D721Med (cell line): ENCODE measurements at regions not wholly inside any gene's neighbourhood (a gene's known extent, or its start where the extent isn't known, plus 50 kb on each side); places are given as distances from the start of the nearest gene placed in this dataset.

Experiments
- DNase-seq: peaks from one replicate; pipeline ENCODE4 v3.0.0; 2011; ENCODE audit warnings: low spot score; ENCODE audit not compliant: insufficient read length
- FAIRE-seq: peaks from 2 replicates; lab custom pipeline; 2011; peaks lifted over from hg19 to GRCh38; lab: Jason Lieb, UNC
- TF ChIP-seq, protein P1 (sequence below): IDR thresholded peaks from 2 replicates; pipeline ENCODE4 v1.5.1; 2012; ENCODE audit warnings: mild to moderate bottlenecking, control low read depth; ENCODE audit not compliant: insufficient read depth; ENCODE audit errors: missing control alignments

DNA sequence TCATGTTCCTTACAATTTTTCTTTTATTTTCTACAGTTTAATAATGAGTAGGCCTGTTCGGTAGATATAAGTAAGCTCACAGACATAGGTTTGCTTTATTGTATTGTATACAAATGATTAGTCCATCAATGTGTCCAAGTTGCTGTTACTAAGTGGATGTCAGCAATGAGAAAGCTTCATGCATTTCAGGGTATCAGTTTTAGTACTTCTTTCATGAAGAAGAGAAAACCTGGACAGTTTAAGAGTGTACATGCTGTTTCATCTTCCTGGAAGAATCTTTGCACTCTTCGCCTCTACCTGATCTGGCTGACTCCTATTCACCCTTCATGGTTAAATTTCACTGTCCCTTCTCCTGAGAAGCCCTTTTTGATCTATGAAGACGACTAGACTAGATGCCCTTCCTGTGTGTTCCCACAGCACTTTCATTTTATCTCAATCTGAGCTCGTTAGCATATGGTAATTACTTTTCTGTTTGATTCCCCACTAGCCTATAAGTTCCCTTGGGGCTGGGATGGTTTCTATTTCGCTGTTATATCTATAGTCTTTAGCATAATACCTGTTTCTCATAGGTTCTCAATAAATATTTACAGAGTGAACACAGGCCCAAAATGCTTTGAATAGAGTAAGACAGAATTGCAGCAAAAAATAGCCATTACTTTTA lies 70.7 kb downstream of the CETN3 start:
- DNase-seq, result no peak
- no peak for FAIRE-seq
- TF ChIP-seq, protein P1, sequence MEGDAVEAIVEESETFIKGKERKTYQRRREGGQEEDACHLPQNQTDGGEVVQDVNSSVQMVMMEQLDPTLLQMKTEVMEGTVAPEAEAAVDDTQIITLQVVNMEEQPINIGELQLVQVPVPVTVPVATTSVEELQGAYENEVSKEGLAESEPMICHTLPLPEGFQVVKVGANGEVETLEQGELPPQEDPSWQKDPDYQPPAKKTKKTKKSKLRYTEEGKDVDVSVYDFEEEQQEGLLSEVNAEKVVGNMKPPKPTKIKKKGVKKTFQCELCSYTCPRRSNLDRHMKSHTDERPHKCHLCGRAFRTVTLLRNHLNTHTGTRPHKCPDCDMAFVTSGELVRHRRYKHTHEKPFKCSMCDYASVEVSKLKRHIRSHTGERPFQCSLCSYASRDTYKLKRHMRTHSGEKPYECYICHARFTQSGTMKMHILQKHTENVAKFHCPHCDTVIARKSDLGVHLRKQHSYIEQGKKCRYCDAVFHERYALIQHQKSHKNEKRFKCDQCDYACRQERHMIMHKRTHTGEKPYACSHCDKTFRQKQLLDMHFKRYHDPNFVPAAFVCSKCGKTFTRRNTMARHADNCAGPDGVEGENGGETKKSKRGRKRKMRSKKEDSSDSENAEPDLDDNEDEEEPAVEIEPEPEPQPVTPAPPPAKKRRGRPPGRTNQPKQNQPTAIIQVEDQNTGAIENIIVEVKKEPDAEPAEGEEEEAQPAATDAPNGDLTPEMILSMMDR, result no peak

DNA sequence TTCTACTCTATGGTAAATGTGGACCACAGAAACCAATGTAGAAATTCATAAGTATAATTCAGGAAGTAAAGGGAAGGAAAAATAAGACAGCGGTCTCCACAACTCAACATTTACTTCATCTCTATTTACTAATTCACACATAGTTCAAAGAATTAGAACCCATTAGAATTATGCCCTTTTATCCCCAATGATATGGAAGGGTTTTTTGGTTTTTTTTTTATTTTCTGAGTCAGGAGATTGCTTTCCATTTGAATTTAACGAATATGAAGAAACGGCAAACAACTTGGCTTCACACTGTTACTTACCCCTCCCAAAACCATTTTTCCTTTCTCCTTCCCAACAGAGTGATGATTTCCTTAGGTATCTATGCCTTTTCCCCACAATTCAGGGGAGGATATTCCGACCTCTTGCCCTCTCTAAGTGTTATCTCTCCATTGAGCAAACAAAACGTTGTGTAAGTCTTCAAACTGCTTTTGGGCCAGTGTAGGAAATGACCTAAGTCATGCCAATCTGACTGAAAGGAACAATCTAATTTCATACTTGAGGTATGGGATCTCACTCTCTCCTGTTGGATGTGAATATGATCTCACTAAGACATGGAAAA lies 72.0 kb downstream of the CETN3 start:
- FAIRE-seq (no peak), DNase-seq (no peak)
- TF ChIP-seq, protein P1, result no peak

DNA sequence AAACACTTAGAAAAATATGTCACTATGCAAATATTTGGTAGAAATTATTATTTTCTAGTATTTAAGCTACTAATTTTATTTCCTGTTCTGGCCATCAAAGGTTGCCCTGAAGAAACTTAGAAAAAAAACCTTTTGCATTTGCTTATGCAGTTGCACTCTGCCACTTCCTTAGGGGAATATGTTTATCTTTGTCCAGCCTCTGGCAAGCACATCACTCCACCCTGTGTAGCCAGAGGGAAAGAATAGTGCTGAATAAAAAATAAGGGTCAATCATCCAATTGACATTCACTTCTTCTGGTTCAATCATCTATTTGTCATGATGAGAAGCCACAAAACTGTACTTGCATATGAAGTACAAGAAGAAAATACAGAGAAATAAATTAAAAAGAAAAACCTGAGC lies 72.8 kb downstream of the CETN3 start:
- FAIRE-seq (no peak), DNase-seq (no peak)
- TF ChIP-seq, protein P1, result no peak

DNA sequence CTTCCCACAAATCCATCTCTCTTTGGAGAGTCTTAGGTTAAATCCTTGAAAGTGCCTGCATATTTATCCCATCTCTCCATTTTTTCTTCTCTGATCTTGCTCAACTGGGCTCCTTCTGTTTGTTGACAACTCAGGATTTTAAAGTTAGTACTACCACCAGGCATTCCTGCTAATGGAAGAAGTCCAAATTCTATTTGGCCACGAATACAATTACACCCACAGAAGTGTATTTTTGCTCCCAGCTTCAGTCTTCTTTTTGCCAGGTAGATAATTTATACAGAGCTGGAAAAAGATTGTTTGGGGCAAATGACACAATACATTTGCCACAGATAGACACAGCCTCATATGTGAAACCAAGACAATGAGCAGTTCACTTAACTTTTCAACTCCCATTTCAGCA lies 74.8 kb downstream of the CETN3 start:
- TF ChIP-seq, protein P1, result no peak
- FAIRE-seq, result no peak
- no peak for DNase-seq

DNA sequence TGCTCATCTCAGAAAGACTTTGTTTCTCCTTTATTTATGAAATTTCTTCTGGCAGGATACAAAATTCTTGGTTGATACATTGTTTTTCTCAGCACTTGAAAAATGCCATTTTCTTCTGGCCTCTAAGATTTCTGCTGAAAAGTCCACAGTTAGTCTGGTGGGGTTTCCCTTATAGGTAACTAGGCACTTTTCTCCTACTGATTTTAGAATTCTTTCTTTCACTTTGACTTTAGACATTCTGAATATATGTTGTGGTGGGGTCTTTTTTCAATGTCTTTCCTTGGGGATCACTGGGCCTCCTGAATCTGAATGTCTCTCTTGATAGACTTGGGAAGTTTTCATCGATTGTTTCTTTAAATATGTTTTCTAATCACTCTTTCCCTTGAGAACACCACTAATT lies 79.6 kb downstream of the CETN3 start:
- DNase-seq (no peak), FAIRE-seq (no peak)
- TF ChIP-seq, protein P1, result no peak

DNA sequence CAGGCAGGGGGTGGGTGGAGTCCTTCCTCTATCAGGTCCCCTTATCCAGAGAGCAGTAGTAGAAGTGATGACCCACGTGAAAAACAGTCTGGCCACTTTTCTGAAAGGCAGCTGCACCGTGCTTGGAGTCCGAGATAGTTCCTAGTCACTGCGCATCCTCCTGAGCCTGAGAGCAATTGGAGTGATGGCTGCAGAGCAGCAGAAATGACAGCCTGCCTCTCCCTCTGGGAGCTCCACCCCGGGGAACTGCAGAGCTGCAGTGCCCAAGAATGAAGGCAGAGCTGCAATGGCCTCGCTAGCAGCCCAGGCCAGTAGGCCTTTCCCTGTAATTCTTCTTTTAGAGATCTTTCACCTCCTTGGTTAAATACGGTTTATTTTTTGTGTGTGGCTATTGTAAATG lies 82.6 kb downstream of the CETN3 start:
- DNase-seq (no peak), FAIRE-seq (no peak)

More for the DNA sequence above, 82.6 kb downstream of the CETN3 start:
- TF ChIP-seq, protein P1, result no peak
